Fibroblast of villous mesenchyme (primary cell): ENCODE measurements at regions not wholly inside any gene's neighbourhood (a gene's known extent, or its start where the extent isn't known, plus 50 kb on each side); places are given as distances from the start of the nearest gene placed in this dataset.

Experiments
- DNase-seq: peaks from one replicate; pipeline ENCODE4 v3.0.0-alpha.2; 2010; ENCODE audit warnings: low read depth
- H3K4me3 ChIP-seq: 2 replicates; pipeline ENCODE4 v1.5.1; 2011; ENCODE audit warnings: low read depth, mild to moderate bottlenecking, low read length
- TF ChIP-seq, protein P1 (sequence below): IDR thresholded peaks from 2 replicates; pipeline ENCODE4 v1.5.1; 2012; ENCODE audit warnings: low read depth, mild to moderate bottlenecking, low read length; ENCODE audit not compliant: insufficient read depth

DNA sequence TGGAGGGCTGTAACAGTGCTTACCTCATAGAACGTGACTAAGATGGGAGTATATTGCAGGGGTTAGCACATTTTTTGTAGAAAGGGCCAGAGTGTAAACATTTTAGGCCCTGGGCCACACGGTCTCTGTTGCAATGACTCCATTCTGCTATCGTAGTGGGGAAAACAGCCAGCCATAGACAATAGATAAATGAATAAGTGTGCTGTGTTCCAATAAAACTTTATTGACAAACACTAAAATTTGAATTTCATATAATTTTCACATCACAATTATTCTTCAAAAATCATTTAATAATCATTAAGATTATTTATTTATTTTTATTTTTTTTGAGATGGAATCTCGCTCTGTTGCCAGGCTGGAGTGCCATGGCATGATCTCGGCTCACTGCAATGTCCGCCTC is 478.6 kb downstream of the SHQ1 start:
- TF ChIP-seq, protein P1, sequence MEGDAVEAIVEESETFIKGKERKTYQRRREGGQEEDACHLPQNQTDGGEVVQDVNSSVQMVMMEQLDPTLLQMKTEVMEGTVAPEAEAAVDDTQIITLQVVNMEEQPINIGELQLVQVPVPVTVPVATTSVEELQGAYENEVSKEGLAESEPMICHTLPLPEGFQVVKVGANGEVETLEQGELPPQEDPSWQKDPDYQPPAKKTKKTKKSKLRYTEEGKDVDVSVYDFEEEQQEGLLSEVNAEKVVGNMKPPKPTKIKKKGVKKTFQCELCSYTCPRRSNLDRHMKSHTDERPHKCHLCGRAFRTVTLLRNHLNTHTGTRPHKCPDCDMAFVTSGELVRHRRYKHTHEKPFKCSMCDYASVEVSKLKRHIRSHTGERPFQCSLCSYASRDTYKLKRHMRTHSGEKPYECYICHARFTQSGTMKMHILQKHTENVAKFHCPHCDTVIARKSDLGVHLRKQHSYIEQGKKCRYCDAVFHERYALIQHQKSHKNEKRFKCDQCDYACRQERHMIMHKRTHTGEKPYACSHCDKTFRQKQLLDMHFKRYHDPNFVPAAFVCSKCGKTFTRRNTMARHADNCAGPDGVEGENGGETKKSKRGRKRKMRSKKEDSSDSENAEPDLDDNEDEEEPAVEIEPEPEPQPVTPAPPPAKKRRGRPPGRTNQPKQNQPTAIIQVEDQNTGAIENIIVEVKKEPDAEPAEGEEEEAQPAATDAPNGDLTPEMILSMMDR: no peak
- DNase-seq: no peak
- no peak overlapping the region for H3K4me3 ChIP-seq

DNA sequence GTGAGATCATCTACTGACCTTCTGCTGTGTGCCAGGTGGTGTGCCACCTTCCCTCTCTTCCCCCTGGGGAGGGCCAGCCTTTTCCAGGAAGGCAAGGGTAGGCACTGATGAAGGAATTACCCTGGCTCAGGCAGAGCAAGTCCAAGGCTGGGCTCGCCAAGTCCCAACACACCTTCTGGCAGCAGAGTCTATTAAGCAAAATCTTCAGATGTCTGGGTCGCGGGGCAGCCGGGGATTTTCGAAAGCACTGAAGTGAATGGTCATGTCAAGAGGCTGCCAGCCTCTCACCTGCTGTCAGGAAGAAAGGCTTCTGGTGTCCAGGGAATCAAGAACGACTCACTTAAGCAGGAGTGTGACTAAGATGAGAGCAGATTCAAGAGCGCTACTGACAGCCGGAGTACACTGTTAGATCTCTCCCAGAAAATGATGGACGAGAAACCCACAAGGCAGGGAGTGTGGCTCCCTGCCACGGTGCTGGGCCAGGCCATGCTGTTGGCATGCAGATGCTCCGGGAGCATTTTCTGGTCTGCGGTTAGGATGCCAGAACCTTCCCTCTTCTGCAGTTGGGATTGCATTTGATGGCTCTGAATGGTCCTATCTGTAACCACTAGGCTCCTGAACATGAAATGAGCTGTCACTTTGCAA is 479.8 kb downstream of the SHQ1 start:
- H3K4me3 ChIP-seq: no peak overlapping the region
- DNase-seq: no peak
- TF ChIP-seq, protein P1: no peak

DNA sequence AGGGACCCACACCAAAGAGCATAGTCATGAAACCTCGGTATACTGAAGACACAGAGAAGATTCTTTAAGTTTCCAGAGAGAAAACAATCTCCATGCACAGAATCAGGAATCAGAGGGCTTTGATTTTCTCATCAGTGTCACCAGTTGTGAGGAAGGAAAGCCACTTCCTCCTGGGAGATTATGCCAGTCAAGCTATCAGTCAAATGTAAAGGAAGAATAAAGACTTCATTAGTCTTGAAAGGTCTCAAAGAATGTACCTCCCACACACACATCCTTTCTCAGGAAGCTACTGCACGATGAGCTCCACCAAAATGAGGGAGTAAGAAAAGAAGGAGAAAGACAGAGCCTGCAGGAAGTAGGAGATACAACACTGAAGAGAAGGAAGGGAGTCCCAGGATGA is 486.3 kb downstream of the SHQ1 start:
- DNase-seq: no peak
- H3K4me3 ChIP-seq: no peak overlapping the region
- TF ChIP-seq, protein P1: no peak

DNA sequence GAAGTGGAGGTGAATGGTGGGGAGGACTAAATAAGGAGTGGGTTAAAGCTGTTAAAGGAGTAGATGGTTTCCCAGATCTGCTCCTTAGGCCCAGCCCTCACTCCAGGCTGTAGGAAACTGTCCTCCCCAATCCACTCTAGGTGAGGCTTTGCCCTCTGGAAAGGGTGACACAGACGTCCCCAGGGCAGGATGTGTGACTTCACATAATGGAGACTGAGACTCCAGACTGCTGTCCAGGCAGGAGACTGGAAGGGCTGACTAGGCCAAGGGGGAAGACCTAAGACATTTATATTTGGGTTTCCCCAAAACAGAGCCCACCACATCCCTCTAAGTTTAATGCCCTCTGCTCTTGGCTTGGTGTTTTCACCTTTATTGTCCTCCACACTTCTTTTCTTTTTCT is 488.5 kb downstream of the SHQ1 start:
- no peak overlapping the region for H3K4me3 ChIP-seq
- no peak for DNase-seq
- TF ChIP-seq, protein P1: no peak

DNA sequence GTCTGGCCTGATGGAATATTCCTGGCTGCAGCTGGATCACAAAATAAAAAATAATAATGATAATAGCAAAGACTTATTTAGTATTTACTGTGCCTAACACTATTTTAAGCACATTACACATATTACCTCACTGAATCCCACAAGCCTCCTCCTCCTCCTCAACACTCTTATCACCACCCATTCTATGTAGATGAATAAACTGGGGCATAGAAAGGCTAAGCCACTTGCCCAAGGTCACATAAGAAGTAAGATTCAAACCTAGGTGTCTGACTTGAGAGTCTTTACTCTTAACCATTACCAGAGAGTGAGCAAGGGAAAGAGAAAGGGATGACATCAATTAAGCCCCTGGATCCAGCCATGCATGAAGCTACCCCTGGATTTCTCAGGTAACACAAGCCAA is 493.1 kb downstream of the SHQ1 start:
- no peak for DNase-seq
- no peak overlapping the region for H3K4me3 ChIP-seq
- TF ChIP-seq, protein P1: no peak

DNA sequence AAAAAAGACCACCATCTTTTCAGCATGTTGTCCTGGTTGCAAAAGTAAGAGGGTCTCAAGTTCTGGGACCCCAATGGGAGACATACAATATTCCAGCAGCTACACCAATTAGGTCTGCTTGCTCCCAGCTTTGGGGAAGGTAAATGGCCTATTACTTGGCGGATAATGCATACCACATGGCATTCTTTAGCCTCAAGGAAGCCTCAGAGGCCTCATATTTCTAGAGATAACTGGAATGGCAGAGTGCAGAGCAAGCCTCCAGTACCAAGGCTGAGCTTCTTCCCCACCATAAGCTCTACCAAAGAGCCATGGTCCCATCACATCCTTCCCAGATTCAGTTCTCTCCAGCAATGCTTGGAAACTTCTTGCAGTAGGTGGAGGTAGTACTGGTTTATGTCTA is 493.8 kb downstream of the SHQ1 start:
- TF ChIP-seq, protein P1: no peak

DNA sequence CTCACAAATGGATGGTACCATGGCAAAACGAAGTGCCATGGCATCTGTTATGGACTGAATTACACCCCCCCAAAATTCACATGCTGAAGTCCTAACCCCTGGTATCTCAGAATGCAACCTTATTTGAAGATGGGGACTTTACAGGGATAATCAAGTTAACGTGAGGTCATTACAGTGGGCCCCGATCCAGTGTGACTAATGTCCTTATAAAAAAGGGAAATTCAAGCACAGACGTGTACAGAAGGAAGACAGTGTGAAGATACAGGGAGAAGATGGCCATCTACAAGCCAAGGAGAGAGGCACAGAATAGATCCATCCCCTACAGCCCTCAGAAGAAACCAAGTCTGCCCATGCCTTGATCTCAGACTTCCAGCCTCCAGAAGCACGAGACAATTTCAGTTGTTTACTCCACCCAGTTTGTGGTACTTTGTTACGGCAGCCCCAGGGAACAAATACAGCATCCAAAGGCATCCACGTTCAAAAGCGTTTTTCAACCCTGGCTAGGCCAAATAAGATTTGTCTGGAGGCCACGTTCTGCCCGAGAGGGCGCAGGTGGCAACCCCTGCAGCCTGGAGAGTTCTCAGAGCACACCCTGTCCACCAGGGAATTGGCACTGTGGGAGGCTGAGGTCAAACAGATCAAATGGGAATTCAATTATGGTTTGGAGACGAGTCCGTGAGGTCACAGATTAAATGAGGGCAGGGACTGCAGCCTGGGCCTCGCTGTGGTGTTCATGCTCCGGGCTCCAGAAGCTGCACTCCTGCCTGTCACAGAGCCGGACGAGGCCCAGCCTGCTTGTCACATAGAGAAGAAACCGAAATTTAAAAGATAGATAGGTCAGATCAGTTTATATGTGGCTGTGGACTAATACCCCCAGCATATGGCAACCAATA is 494.8 kb downstream of the SHQ1 start:
- no peak for DNase-seq
- TF ChIP-seq, protein P1: no peak
- H3K4me3 ChIP-seq: no peak overlapping the region

More for the DNA sequence above, 493.8 kb downstream of the SHQ1 start:
- DNase-seq: no peak
- no peak overlapping the region for H3K4me3 ChIP-seq
